ENCODE measurements at regions not wholly inside any gene's neighbourhood (a gene's known extent, or its start where the extent isn't known, plus 50 kb on each side); places are given as distances from the start of the nearest gene placed in this dataset.

- TF ChIP-seq CTCF (conservative IDR thresholded peaks at IDR 0.05; ENCODE audit: low read length), result no peak
- no peak for TF ChIP-seq EZH2phosphoT487 (IDR thresholded peaks at IDR 0.05; ENCODE audit: borderline replicate concordance)
Observed at GRCh38 chr17:79292501-79292900, 217.9 kb downstream of the ENGASE start.
